ENCODE measurements at regions not wholly inside any gene's neighbourhood (a gene's known extent, or its start where the extent isn't known, plus 50 kb on each side); places are given as distances from the start of the nearest gene placed in this dataset.

DNA sequence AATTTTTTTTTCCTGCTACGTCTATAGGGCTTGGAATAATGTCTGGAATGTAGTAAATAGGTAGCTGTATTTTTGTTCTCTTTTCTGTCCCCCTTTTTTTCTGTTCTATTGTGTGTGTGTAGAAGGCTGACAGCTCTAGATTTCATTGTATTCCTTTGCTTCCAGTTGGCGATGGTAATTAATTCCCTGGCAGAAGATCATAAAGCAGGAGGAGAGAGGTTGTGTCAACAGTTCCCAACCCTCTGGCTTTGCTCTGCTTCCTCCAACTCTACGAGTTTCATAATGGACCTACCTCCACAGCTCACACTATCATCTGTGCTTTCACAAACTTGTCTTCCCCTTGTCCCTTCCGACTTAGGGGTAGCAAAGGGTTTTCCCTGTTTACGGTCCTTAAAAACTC lies 117.9 kb upstream of the CDH18 start:
- TF ChIP-seq, protein P1, sequence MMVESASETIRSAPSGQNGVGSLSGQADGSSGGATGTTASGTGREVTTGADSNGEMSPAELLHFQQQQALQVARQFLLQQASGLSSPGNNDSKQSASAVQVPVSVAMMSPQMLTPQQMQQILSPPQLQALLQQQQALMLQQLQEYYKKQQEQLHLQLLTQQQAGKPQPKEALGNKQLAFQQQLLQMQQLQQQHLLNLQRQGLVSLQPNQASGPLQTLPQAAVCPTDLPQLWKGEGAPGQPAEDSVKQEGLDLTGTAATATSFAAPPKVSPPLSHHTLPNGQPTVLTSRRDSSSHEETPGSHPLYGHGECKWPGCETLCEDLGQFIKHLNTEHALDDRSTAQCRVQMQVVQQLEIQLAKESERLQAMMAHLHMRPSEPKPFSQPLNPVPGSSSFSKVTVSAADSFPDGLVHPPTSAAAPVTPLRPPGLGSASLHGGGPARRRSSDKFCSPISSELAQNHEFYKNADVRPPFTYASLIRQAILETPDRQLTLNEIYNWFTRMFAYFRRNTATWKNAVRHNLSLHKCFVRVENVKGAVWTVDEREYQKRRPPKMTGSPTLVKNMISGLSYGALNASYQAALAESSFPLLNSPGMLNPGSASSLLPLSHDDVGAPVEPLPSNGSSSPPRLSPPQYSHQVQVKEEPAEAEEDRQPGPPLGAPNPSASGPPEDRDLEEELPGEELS (CRISPR knock-in tag; IDR thresholded peaks at IDR 0.05) = no peak
- TF ChIP-seq, protein P2, sequence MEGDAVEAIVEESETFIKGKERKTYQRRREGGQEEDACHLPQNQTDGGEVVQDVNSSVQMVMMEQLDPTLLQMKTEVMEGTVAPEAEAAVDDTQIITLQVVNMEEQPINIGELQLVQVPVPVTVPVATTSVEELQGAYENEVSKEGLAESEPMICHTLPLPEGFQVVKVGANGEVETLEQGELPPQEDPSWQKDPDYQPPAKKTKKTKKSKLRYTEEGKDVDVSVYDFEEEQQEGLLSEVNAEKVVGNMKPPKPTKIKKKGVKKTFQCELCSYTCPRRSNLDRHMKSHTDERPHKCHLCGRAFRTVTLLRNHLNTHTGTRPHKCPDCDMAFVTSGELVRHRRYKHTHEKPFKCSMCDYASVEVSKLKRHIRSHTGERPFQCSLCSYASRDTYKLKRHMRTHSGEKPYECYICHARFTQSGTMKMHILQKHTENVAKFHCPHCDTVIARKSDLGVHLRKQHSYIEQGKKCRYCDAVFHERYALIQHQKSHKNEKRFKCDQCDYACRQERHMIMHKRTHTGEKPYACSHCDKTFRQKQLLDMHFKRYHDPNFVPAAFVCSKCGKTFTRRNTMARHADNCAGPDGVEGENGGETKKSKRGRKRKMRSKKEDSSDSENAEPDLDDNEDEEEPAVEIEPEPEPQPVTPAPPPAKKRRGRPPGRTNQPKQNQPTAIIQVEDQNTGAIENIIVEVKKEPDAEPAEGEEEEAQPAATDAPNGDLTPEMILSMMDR (IDR thresholded peaks at IDR 0.05) = no peak
- no peak for TF ChIP-seq ZBTB21 (CRISPR knock-in tag; IDR thresholded peaks at IDR 0.05; ENCODE audit: borderline replicate concordance)
